ENCODE measurements at regions not wholly inside any gene's neighbourhood (a gene's known extent, or its start where the extent isn't known, plus 50 kb on each side); places are given as distances from the start of the nearest gene placed in this dataset.
A peak's percentile ranks its signal among the peaks of the same experiment; 100 is the strongest.
"Not testable (repeated sequence)": the region's sequence is repeated elsewhere in the genome, so short reads cannot be mapped to it uniquely, and the experiment has no call there.

GRCh38 chr14:96717116-96717515 is 80.1 kb upstream of the VRK1 start:
- 54% methylated on average over 4 of the region's 5 CpGs for WGBS (ENCODE audit: insufficient coverage)
- DNase-seq (ENCODE audit: low read depth in 4 of 6, low spot score in 6 of 6) = no peak
- Histone ChIP-seq H3K27me3 (ENCODE audit: control insufficient read depth, insufficient read depth, low read length) (no peaks in the 10 kb centered on the region), H3K4me1 (ENCODE audit: control insufficient read depth, insufficient read depth, low read length) (peaks cover 3% of the 10 kb centered on the region), H3K4me3 (ENCODE audit: low read depth, low read length) (no peak overlapping the region), H3K36me3 (ENCODE audit: control insufficient read depth, insufficient read depth, low read length) (no peaks in the 10 kb centered on the region), H3K27ac (ENCODE audit: low read depth, low read length) (no peak overlapping the region), H3K9me3 (ENCODE audit: control insufficient read depth, insufficient read depth, low read length) (no peaks in the 10 kb centered on the region)

- DNase-seq (ENCODE audit: low read depth in 4 of 6, low spot score in 6 of 6) = peak in 1 of 6 donors; percentile 72
- Histone ChIP-seq H3K4me3 (ENCODE audit: low read depth, low read length) (no peak overlapping the region), H3K27me3 (ENCODE audit: control insufficient read depth, insufficient read depth, low read length) (no peaks in the 10 kb centered on the region), H3K9me3 (ENCODE audit: control insufficient read depth, insufficient read depth, low read length) (no peaks in the 10 kb centered on the region), H3K36me3 (ENCODE audit: control insufficient read depth, insufficient read depth, low read length) (no peaks in the 10 kb centered on the region), H3K4me1 (ENCODE audit: control insufficient read depth, insufficient read depth, low read length) (peaks cover 3% of the 10 kb centered on the region), H3K27ac (ENCODE audit: low read depth, low read length) (no peak overlapping the region)
- WGBS (ENCODE audit: insufficient coverage) = 46% methylated on average over 3 of the region's 4 CpGs
Measured at GRCh38 chr14:96718407-96718806, 78.8 kb upstream of the VRK1 start.

DNA sequence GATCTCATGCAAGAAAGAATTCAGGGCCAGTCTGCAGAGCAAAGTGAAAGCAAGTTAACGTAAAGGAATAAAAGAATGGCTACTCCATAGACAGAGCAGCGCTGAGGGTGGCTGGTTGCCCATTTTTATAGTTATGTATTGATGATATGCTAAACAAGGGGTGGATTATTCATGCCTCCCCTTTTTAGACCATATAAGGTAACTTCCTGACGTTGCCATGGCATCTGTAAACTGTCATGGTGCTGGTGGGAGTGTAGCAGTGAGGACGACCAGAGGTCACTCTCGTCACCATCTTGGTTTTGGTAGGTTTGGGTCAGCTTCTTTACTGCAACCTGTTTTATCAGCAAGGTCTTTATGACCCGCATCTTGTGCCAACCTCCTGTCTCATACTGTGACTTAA is 76.5 kb upstream of the VRK1 start:
- not testable (repeated sequence) for H3K4me1 ChIP-seq (ENCODE audit: control insufficient read depth, insufficient read depth, low read length); H3K27ac ChIP-seq (ENCODE audit: low read depth, low read length); H3K36me3 ChIP-seq (ENCODE audit: control insufficient read depth, insufficient read depth, low read length); H3K9me3 ChIP-seq (ENCODE audit: control insufficient read depth, insufficient read depth, low read length); H3K27me3 ChIP-seq (ENCODE audit: control insufficient read depth, insufficient read depth, low read length); H3K4me3 ChIP-seq (ENCODE audit: low read depth, low read length); DNase-seq (ENCODE audit: low read depth in 4 of 6, low spot score in 6 of 6)
- WGBS (ENCODE audit: insufficient coverage) = 75% methylated on average over 2 of the region's 6 CpGs

DNA sequence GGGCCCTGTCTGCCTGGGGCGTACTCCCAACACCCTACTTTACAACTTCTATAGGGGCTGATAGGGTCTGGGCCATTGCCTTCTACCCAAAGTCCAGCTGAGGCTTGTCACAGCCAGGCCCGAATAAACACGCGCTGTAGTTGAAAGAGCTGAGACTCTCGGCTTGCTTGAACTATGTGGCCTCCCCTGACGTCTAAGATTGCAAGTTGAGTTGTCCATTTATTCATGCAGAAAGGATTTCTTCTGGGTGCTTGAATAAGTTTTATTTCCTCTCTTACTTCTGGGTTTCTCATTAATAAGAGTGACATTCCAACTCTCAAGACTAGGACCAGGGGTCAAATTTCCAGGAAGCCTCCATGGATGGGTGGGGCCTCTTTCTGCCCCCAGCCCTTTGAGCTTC is 74.4 kb upstream of the VRK1 start:
- DNase-seq (ENCODE audit: low read depth in 4 of 6, low spot score in 6 of 6) = no peak
- Histone ChIP-seq H3K4me3 (ENCODE audit: low read depth, low read length) (no peak overlapping the region), H3K27ac (ENCODE audit: low read depth, low read length) (no peak overlapping the region), H3K9me3 (ENCODE audit: control insufficient read depth, insufficient read depth, low read length) (no peaks in the 10 kb centered on the region), H3K27me3 (ENCODE audit: control insufficient read depth, insufficient read depth, low read length) (no peaks in the 10 kb centered on the region), H3K36me3 (ENCODE audit: control insufficient read depth, insufficient read depth, low read length) (no peaks in the 10 kb centered on the region), H3K4me1 (ENCODE audit: control insufficient read depth, insufficient read depth, low read length) (no peaks in the 10 kb centered on the region)
- WGBS (ENCODE audit: insufficient coverage) = 92% methylated on average over 5 of the region's 6 CpGs

- H3K4me3 ChIP-seq (ENCODE audit: low read depth, low read length) = no peak overlapping the region
- H3K4me1 ChIP-seq (ENCODE audit: control insufficient read depth, insufficient read depth, low read length) = no peaks in the 10 kb centered on the region
- H3K27me3 ChIP-seq (ENCODE audit: control insufficient read depth, insufficient read depth, low read length) = no peaks in the 10 kb centered on the region
- DNase-seq (ENCODE audit: low read depth in 4 of 6, low spot score in 6 of 6) = no peak
- no peak overlapping the region for H3K27ac ChIP-seq (ENCODE audit: low read depth, low read length)
- H3K9me3 ChIP-seq (ENCODE audit: control insufficient read depth, insufficient read depth, low read length) = no peaks in the 10 kb centered on the region
- WGBS (ENCODE audit: insufficient coverage) = 93% methylated on average over 10 of the region's 10 CpGs
- no peaks in the 10 kb centered on the region for H3K36me3 ChIP-seq (ENCODE audit: control insufficient read depth, insufficient read depth, low read length)
Measured at GRCh38 chr14:96723946-96724345, 73.2 kb upstream of the VRK1 start.

DNA sequence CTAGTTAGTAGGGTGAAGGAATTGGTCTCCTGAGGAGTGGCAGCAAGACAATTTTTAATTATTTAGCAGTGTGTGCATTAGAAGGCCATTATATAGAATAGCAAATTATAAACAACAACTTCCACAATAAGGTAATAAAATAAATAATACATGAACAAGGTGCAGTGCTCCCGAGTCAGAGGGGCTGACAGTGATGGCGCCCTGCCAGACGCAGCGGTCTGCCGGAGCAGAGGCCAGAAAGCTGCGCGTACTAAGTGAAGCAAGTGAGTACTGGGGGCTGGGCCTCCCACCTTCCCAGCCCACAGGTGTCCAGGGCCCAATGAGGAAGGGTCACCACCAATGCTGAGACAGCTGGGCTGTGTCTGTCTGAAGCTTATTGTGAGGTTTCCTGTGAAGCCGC is 72.0 kb upstream of the VRK1 start:
- 94% methylated on average over 8 of the region's 8 CpGs for WGBS (ENCODE audit: insufficient coverage)
- no peaks in the 10 kb centered on the region for H3K4me1 ChIP-seq (ENCODE audit: control insufficient read depth, insufficient read depth, low read length)
- no peak for DNase-seq (ENCODE audit: low read depth in 4 of 6, low spot score in 6 of 6)
- no peaks in the 10 kb centered on the region for H3K36me3 ChIP-seq (ENCODE audit: control insufficient read depth, insufficient read depth, low read length)
- peaks cover 2% of the 10 kb centered on the region for H3K27me3 ChIP-seq (ENCODE audit: control insufficient read depth, insufficient read depth, low read length)
- H3K27ac ChIP-seq (ENCODE audit: low read depth, low read length) = no peak overlapping the region
- no peaks in the 10 kb centered on the region for H3K9me3 ChIP-seq (ENCODE audit: control insufficient read depth, insufficient read depth, low read length)
- no peak overlapping the region for H3K4me3 ChIP-seq (ENCODE audit: low read depth, low read length)

DNA sequence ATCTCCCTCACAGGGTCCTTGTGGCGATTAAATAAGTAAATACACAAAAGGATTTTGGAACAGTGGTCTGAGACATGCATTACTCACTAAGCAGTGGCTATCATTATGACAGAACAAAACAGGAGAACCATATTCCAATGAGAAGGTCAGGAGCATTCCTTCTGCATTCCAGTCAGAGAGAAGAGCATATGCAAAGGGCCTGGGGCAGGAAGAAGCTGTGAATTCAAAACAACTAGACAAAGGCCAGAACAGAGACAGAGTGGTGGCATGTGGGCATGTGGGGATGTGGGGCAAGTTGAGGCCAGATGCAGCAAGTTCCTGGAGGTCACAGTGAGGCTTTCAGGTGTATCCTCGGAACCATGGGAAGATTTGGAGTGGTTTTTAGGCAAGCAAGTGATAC is 70.1 kb upstream of the VRK1 start:
- H3K27me3 ChIP-seq (ENCODE audit: control insufficient read depth, insufficient read depth, low read length) = peaks cover 2% of the 10 kb centered on the region
- H3K27ac ChIP-seq (ENCODE audit: low read depth, low read length) = no peak overlapping the region
- H3K4me1 ChIP-seq (ENCODE audit: control insufficient read depth, insufficient read depth, low read length) = no peaks in the 10 kb centered on the region
- no peak for DNase-seq (ENCODE audit: low read depth in 4 of 6, low spot score in 6 of 6)
- no peaks in the 10 kb centered on the region for H3K9me3 ChIP-seq (ENCODE audit: control insufficient read depth, insufficient read depth, low read length)
- WGBS (ENCODE audit: insufficient coverage) = 39% methylated on average over 1 of the region's 2 CpGs
- no peaks in the 10 kb centered on the region for H3K36me3 ChIP-seq (ENCODE audit: control insufficient read depth, insufficient read depth, low read length)
- H3K4me3 ChIP-seq (ENCODE audit: low read depth, low read length) = no peak overlapping the region

DNA sequence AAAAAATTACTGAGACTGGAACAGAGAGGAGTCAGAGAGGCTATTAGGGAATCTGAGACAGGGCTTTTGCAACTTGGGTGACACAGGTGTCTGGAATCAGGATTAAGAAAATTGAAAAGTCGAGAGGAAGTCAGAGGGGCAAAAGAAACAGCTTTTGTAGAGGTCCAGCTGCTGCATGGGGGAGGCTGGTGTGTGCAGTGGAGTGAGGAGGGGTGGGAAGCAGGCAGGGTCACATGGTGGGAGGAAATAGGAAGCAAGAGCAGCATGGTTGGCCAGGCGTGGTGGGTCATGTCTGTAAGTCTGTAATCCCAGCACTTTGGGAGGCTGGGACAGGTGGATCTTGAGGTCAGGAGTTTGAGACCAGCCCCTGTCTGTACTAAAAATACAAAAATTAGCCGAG is 69.7 kb upstream of the VRK1 start:
- no peak overlapping the region for H3K27ac ChIP-seq (ENCODE audit: low read depth, low read length)
- peaks cover 2% of the 10 kb centered on the region for H3K27me3 ChIP-seq (ENCODE audit: control insufficient read depth, insufficient read depth, low read length)
- H3K9me3 ChIP-seq (ENCODE audit: control insufficient read depth, insufficient read depth, low read length) = no peaks in the 10 kb centered on the region
- DNase-seq (ENCODE audit: low read depth in 4 of 6, low spot score in 6 of 6) = no peak
- H3K4me1 ChIP-seq (ENCODE audit: control insufficient read depth, insufficient read depth, low read length) = no peaks in the 10 kb centered on the region
- WGBS (ENCODE audit: insufficient coverage) = 87% methylated on average over 3 of the region's 3 CpGs
- no peaks in the 10 kb centered on the region for H3K36me3 ChIP-seq (ENCODE audit: control insufficient read depth, insufficient read depth, low read length)
- no peak overlapping the region for H3K4me3 ChIP-seq (ENCODE audit: low read depth, low read length)

GRCh38 chr14:96727980-96728717 is 69.0 kb upstream of the VRK1 start:
- H3K4me3 ChIP-seq (ENCODE audit: low read depth, low read length) = no peak overlapping the region
- no peak for DNase-seq (ENCODE audit: low read depth in 4 of 6, low spot score in 6 of 6)
- H3K4me1 ChIP-seq (ENCODE audit: control insufficient read depth, insufficient read depth, low read length) = no peaks in the 10 kb centered on the region
- H3K36me3 ChIP-seq (ENCODE audit: control insufficient read depth, insufficient read depth, low read length) = no peaks in the 10 kb centered on the region
- 80% methylated on average over 11 of the region's 11 CpGs for WGBS (ENCODE audit: insufficient coverage)
- no peaks in the 10 kb centered on the region for H3K9me3 ChIP-seq (ENCODE audit: control insufficient read depth, insufficient read depth, low read length)
- H3K27ac ChIP-seq (ENCODE audit: low read depth, low read length) = no peak overlapping the region
- H3K27me3 ChIP-seq (ENCODE audit: control insufficient read depth, insufficient read depth, low read length) = peaks cover 2% of the 10 kb centered on the region

DNA sequence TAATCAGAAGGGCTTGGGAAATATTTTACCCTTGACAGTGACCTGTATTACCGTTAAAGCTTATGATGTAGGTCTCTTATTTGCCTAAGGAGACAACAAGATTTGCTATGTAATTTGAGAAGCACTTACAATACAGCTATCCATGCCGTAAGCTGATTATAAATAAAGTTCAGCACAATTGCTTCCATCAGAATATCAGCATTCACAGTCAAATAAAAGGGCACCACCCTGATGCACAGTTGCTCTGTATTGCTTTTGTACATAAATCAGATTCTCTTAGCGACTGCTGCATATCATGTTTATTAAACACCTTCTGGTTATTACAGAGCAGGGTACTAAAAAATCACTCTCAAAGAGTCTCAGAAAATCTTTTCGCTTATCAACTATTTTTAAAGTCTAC is 67.3 kb upstream of the VRK1 start:
- DNase-seq (ENCODE audit: low read depth in 4 of 6, low spot score in 6 of 6) = peak in 1 of 6 donors; percentile 43
- Histone ChIP-seq H3K27ac (ENCODE audit: low read depth, low read length) (no peak overlapping the region), H3K27me3 (ENCODE audit: control insufficient read depth, insufficient read depth, low read length) (peaks cover 2% of the 10 kb centered on the region), H3K9me3 (ENCODE audit: control insufficient read depth, insufficient read depth, low read length) (no peaks in the 10 kb centered on the region), H3K4me1 (ENCODE audit: control insufficient read depth, insufficient read depth, low read length) (no peaks in the 10 kb centered on the region), H3K36me3 (ENCODE audit: control insufficient read depth, insufficient read depth, low read length) (no peaks in the 10 kb centered on the region), H3K4me3 (ENCODE audit: low read depth, low read length) (no peak overlapping the region)
- WGBS (ENCODE audit: insufficient coverage) = no CpG with 5 or more reads among the region's 4 CpGs

All from spinal cord (tissue), 9 donors.